Central memory CD8-positive, alpha-beta T cell (primary cell): ENCODE measurements at regions not wholly inside any gene's neighbourhood (a gene's known extent, or its start where the extent isn't known, plus 50 kb on each side); places are given as distances from the start of the nearest gene placed in this dataset.
"Not testable (repeated sequence)": the region's sequence is repeated elsewhere in the genome, so short reads cannot be mapped to it uniquely, and the experiment has no call there.

ENCODE experiments used
- ATAC-seq: fragments of 150-1000 bp; cut with Tn5 transposase; replicated peaks from 2 replicates; pipeline ENCODE4 v1.10.0; 2022; ENCODE audit warnings: mild to moderate bottlenecking, moderate FRiP score, moderate number of reproducible peaks; ENCODE audit not compliant: poor library complexity, severe bottlenecking; ENCODE audit errors: extremely low read depth
- DNase-seq, 2 donors: peaks; one replicate each; pipeline ENCODE4 v3.0.0; 2021; ENCODE audit warnings: low spot score in 2 of 2
- H3K27ac Mint-ChIP-seq: one replicate; pipeline ENCODE4 v1.8.0; 2022; ENCODE audit warnings: low read depth, mild to moderate bottlenecking, moderate library complexity, mixed read lengths
- H3K27me3 Mint-ChIP-seq: one replicate; pipeline ENCODE4 v1.8.0; 2022; ENCODE audit warnings: mixed read lengths
- H3K36me3 Mint-ChIP-seq: one replicate; pipeline ENCODE4 v1.8.0; 2022; ENCODE audit warnings: mild to moderate bottlenecking, moderate library complexity, mixed read lengths; ENCODE audit not compliant: insufficient read depth
- H3K4me1 Mint-ChIP-seq: one replicate; pipeline ENCODE4 v1.8.0; 2022; ENCODE audit warnings: mixed read lengths
- H3K4me3 Mint-ChIP-seq: one replicate; pipeline ENCODE4 v1.8.0; 2022; ENCODE audit warnings: mild to moderate bottlenecking, moderate library complexity, mixed read lengths
- H3K9me3 Mint-ChIP-seq: one replicate; pipeline ENCODE4 v1.8.0; 2022; ENCODE audit warnings: mixed read lengths

DNA sequence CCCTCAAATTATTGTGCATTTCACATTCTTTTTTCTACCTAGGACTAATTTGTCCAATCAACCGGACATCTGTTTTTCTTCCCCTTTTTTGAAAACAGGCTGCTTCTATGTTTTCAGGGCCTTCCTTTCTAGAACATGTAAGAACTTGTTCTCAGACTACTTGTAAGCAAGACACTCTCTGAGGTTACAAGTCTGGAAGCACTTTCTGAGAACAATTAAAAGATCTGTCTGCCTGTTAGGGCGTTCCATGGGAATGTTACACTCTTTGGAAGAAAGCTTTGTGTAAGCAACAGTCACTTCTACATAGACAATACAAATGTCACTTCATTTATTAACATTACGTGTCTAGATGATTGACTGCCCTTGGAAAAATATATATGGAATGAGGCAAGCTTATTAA lies 50.9 kb upstream of the HSPB3 start:
- DNase-seq = no peak
- Mint-ChIP-seq H3K9me3 (no peaks in the 10 kb centered on the region), H3K36me3 (peaks cover 2% of the 10 kb centered on the region), H3K4me1 (no peaks in the 10 kb centered on the region), H3K27ac (no peak overlapping the region), H3K27me3 (peaks cover 38% of the 10 kb centered on the region), H3K4me3 (no peak overlapping the region)
- no peak for ATAC-seq

GRCh38 chr5:54403885-54404416 lies 51.5 kb upstream of the HSPB3 start:
- H3K27ac Mint-ChIP-seq = no peak overlapping the region
- no peak overlapping the region for H3K4me3 Mint-ChIP-seq
- H3K36me3 Mint-ChIP-seq = peaks cover 2% of the 10 kb centered on the region
- no peak for ATAC-seq
- H3K4me1 Mint-ChIP-seq = no peaks in the 10 kb centered on the region
- no peak for DNase-seq
- no peaks in the 10 kb centered on the region for H3K9me3 Mint-ChIP-seq
- H3K27me3 Mint-ChIP-seq = peaks cover 44% of the 10 kb centered on the region

- Mint-ChIP-seq H3K36me3 (peaks cover 2% of the 10 kb centered on the region), H3K9me3 (no peaks in the 10 kb centered on the region), H3K27ac (no peak overlapping the region), H3K27me3 (peaks cover 46% of the 10 kb centered on the region), H3K4me1 (no peaks in the 10 kb centered on the region), H3K4me3 (no peak overlapping the region)
- DNase-seq = no peak
- ATAC-seq = no peak
These were observed 52.4 kb upstream of the HSPB3 start for GRCh38 chr5:54403121-54403520.

GRCh38 chr5:54401515-54401914 lies 54.0 kb upstream of the HSPB3 start:
- Mint-ChIP-seq H3K9me3 (no peaks in the 10 kb centered on the region), H3K4me1 (no peaks in the 10 kb centered on the region), H3K4me3 (no peak overlapping the region), H3K27me3 (peaks cover 51% of the 10 kb centered on the region), H3K27ac (no peak overlapping the region), H3K36me3 (peaks cover 2% of the 10 kb centered on the region)
- ATAC-seq (no peak), DNase-seq (no peak)

DNA sequence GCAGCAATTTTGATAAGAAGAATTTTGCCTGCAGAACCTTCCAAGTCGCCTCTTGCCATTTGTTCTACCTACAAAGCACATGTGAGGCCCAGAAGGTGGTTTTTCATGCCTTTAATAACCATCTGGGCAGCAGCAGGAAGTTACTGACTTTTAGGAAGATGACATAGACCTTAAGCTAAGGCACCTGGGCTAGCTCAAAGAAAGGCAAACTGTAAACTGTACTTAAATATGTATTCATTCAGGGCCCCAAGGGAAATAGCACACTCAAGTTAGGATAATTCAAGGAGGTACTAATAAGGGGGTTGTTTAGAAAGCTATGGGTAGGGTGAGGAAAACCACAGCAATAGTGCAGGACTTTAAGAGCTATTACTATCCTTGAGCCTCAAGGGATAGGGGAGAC lies 57.3 kb upstream of the HSPB3 start:
- no peaks in the 10 kb centered on the region for H3K9me3 Mint-ChIP-seq

GRCh38 chr5:54397420-54397819 lies 58.1 kb upstream of the HSPB3 start:
- DNase-seq (no peak), ATAC-seq (no peak)
- Mint-ChIP-seq H3K27me3 (peaks cover 21% of the 10 kb centered on the region), H3K4me3 (no peak overlapping the region), H3K9me3 (no peaks in the 10 kb centered on the region), H3K27ac (no peak overlapping the region), H3K36me3 (no peaks in the 10 kb centered on the region), H3K4me1 (no peaks in the 10 kb centered on the region)

More for the DNA sequence above, 57.3 kb upstream of the HSPB3 start:
- peaks cover 21% of the 10 kb centered on the region for H3K27me3 Mint-ChIP-seq
- H3K4me3 Mint-ChIP-seq = no peak overlapping the region
- no peaks in the 10 kb centered on the region for H3K4me1 Mint-ChIP-seq
- no peak overlapping the region for H3K27ac Mint-ChIP-seq
- H3K36me3 Mint-ChIP-seq = no peaks in the 10 kb centered on the region
- ATAC-seq (no peak), DNase-seq (no peak)

- H3K27me3 Mint-ChIP-seq = peaks cover 12% of the 10 kb centered on the region
- H3K36me3 Mint-ChIP-seq, H3K4me3 Mint-ChIP-seq, H3K27ac Mint-ChIP-seq, H3K9me3 Mint-ChIP-seq, ATAC-seq, DNase-seq, H3K4me1 Mint-ChIP-seq: not testable (repeated sequence)
These were observed 62.5 kb upstream of the HSPB3 start for GRCh38 chr5:54393007-54393406.

GRCh38 chr5:54390539-54391031 lies 64.9 kb upstream of the HSPB3 start:
- DNase-seq (no peak), ATAC-seq (no peak)
- no peaks in the 10 kb centered on the region for H3K9me3 Mint-ChIP-seq
- H3K4me1 Mint-ChIP-seq = no peaks in the 10 kb centered on the region
- H3K27ac Mint-ChIP-seq = no peak overlapping the region
- H3K4me3 Mint-ChIP-seq = no peak overlapping the region
- H3K27me3 Mint-ChIP-seq = peaks cover 15% of the 10 kb centered on the region
- H3K36me3 Mint-ChIP-seq = peaks cover 2% of the 10 kb centered on the region

- Mint-ChIP-seq H3K36me3 (peaks cover 2% of the 10 kb centered on the region), H3K4me3 (no peak overlapping the region), H3K27me3 (peaks cover 15% of the 10 kb centered on the region), H3K9me3 (no peaks in the 10 kb centered on the region), H3K4me1 (no peaks in the 10 kb centered on the region), H3K27ac (no peak overlapping the region)
- DNase-seq = no peak
- ATAC-seq = no peak
These were observed 65.5 kb upstream of the HSPB3 start for GRCh38 chr5:54390015-54390414.

- not testable (repeated sequence) for H3K9me3 Mint-ChIP-seq, DNase-seq, H3K36me3 Mint-ChIP-seq, ATAC-seq, H3K27ac Mint-ChIP-seq, H3K4me1 Mint-ChIP-seq, H3K4me3 Mint-ChIP-seq
- H3K27me3 Mint-ChIP-seq = peaks cover 15% of the 10 kb centered on the region
These were observed 66.1 kb upstream of the HSPB3 start for GRCh38 chr5:54389399-54389798.

GRCh38 chr5:54388811-54389210 lies 66.7 kb upstream of the HSPB3 start:
- no peaks in the 10 kb centered on the region for H3K9me3 Mint-ChIP-seq
- H3K4me3 Mint-ChIP-seq = no peak overlapping the region
- H3K4me1 Mint-ChIP-seq = no peaks in the 10 kb centered on the region
- peaks cover 2% of the 10 kb centered on the region for H3K36me3 Mint-ChIP-seq
- peaks cover 15% of the 10 kb centered on the region for H3K27me3 Mint-ChIP-seq
- DNase-seq (no peak), ATAC-seq (no peak)
- no peak overlapping the region for H3K27ac Mint-ChIP-seq

GRCh38 chr5:54388409-54388808 lies 67.1 kb upstream of the HSPB3 start:
- Mint-ChIP-seq H3K27ac (no peak overlapping the region), H3K27me3 (peaks cover 17% of the 10 kb centered on the region), H3K4me1 (no peaks in the 10 kb centered on the region), H3K4me3 (no peak overlapping the region), H3K9me3 (no peaks in the 10 kb centered on the region), H3K36me3 (peaks cover 2% of the 10 kb centered on the region)
- no peak for DNase-seq
- ATAC-seq = no peak

- Mint-ChIP-seq H3K27me3 (peaks cover 24% of the 10 kb centered on the region), H3K27ac (no peak overlapping the region), H3K9me3 (no peaks in the 10 kb centered on the region), H3K36me3 (peaks cover 2% of the 10 kb centered on the region), H3K4me3 (no peak overlapping the region), H3K4me1 (no peaks in the 10 kb centered on the region)
- no peak for DNase-seq
- ATAC-seq = no peak
These were observed 67.8 kb upstream of the HSPB3 start for GRCh38 chr5:54387659-54388232.
